ENCODE measurements at regions not wholly inside any gene's neighbourhood (a gene's known extent, or its start where the extent isn't known, plus 50 kb on each side); places are given as distances from the start of the nearest gene placed in this dataset.

DNA sequence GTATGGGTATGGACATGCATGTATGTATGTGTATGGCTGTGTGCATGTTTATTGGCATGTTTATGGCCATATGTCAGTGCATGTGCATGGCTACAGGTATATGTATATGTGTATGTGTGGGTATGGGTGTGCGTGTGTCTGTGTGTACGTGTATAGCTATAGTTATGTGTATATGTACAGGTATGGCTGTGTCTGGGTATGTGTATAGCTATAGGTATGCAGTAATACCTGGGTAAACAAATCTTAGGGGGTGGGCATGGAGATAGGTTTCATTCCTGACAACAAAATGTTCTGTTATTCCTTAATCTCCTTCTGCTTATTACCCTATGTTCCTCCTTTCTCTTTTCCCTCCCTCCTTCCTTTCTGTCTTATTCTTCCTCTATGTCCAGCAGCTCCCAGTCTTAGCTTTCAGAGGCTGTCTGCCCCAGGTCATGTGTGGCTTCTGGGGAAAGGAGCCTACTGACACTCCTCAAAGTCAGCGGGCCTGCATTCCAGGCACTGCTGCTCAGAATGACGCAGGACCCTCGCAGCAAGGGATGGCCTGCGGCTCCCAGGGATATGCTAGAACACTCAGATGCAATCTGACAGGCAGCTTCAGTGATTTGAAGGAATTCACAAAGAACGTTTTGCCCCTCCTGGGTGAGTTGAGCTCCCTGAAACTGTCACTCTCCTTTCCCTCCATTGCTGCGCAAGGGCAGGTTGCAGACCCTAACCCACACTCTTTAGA lies 139.3 kb upstream of the PHACTR1 start:
- DNase-seq (no peak), ATAC-seq (no peak)
- intact Hi-C loops (cut with DNase I, micrococcal nuclease): no loop called here

DNA sequence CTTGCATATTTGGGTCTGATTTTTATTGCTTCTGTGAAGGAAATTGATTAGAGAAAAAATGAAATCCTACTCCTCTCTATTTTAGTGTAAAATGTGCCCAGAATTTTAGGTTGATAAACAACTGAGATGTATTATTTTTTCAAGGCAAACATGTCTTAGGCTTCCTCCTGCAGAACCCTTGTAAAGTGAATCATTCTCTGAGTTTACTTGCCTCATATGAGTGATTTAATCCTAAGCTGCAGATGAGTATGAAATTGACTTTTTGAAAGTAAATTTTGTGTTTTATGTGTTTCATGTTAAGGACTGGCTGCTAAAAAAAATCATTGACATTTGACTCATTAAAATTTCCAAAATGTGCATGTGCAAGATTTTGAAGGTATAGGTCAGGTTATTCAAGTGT lies 138.5 kb upstream of the PHACTR1 start:
- Histone ChIP-seq H3K9me3 (no peaks in the 10 kb centered on the region), H3K4me1 (ENCODE audit: low read depth) (no peaks in the 10 kb centered on the region), H3K36me3 (ENCODE audit: low read depth) (no peaks in the 10 kb centered on the region), H3K4me3 (no peak overlapping the region)
- no peak for DNase-seq
- no peak for ATAC-seq
- TF ChIP-seq, protein P1, sequence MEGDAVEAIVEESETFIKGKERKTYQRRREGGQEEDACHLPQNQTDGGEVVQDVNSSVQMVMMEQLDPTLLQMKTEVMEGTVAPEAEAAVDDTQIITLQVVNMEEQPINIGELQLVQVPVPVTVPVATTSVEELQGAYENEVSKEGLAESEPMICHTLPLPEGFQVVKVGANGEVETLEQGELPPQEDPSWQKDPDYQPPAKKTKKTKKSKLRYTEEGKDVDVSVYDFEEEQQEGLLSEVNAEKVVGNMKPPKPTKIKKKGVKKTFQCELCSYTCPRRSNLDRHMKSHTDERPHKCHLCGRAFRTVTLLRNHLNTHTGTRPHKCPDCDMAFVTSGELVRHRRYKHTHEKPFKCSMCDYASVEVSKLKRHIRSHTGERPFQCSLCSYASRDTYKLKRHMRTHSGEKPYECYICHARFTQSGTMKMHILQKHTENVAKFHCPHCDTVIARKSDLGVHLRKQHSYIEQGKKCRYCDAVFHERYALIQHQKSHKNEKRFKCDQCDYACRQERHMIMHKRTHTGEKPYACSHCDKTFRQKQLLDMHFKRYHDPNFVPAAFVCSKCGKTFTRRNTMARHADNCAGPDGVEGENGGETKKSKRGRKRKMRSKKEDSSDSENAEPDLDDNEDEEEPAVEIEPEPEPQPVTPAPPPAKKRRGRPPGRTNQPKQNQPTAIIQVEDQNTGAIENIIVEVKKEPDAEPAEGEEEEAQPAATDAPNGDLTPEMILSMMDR (IDR thresholded peaks at IDR 0.05): no peak
- intact Hi-C loops (cut with DNase I, micrococcal nuclease): no loop called here

More for the DNA sequence above, 139.3 kb upstream of the PHACTR1 start:
- Histone ChIP-seq H3K4me3 (no peak overlapping the region), H3K4me1 (ENCODE audit: low read depth) (no peaks in the 10 kb centered on the region), H3K36me3 (ENCODE audit: low read depth) (no peaks in the 10 kb centered on the region), H3K9me3 (no peaks in the 10 kb centered on the region)
- TF ChIP-seq, protein P1 (IDR thresholded peaks at IDR 0.05): no peak

DNA sequence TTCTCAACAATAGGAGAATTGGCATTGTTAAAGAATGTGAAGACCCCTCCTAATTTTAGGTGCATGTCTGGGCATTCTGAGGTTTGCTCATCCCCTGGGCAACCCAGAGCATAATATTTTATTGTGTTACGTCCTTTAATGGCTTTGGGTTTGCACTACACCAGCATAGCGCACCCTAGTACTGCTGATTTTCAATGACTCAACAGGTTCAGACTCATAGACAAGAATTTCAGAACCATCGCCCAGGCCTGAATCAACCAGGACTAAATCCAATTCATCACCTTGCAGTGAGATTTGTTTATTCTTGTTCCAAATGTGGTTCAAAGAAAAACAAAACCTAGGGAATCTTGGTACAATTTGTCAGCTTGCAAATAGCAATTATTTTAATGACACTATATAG lies 137.8 kb upstream of the PHACTR1 start:
- Histone ChIP-seq H3K4me3 (no peak overlapping the region), H3K9me3 (no peaks in the 10 kb centered on the region), H3K4me1 (ENCODE audit: low read depth) (no peaks in the 10 kb centered on the region), H3K36me3 (ENCODE audit: low read depth) (no peaks in the 10 kb centered on the region)
- ATAC-seq (no peak), DNase-seq (no peak)
- intact Hi-C loops (cut with DNase I, micrococcal nuclease): no loop called here
- TF ChIP-seq, protein P1 (IDR thresholded peaks at IDR 0.05): no peak

DNA sequence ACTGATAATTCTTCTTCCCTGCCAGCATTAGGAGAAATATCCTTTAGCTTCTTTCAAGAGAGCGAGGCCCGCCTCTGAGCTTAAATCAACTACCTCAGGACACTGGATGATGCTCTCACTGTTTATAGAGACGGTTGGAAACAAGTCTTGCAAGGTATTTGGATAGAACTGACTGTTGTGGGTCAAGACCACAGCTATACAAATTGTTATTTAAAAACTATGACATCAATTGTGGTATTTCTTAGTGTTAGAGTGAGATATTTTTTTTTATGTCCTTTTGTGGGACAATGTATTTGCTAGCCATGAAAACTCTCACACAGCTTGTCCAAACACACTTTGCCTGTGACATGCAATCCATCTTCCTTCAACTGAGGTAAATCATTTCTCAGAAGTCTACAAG lies 136.3 kb upstream of the PHACTR1 start:
- Histone ChIP-seq H3K4me3 (no peak overlapping the region), H3K4me1 (ENCODE audit: low read depth) (no peaks in the 10 kb centered on the region), H3K36me3 (ENCODE audit: low read depth) (no peaks in the 10 kb centered on the region), H3K9me3 (no peaks in the 10 kb centered on the region)
- ATAC-seq: no peak
- no peak for DNase-seq
- intact Hi-C loops (cut with DNase I, micrococcal nuclease): no loop called here
- TF ChIP-seq, protein P1 (IDR thresholded peaks at IDR 0.05): no peak

DNA sequence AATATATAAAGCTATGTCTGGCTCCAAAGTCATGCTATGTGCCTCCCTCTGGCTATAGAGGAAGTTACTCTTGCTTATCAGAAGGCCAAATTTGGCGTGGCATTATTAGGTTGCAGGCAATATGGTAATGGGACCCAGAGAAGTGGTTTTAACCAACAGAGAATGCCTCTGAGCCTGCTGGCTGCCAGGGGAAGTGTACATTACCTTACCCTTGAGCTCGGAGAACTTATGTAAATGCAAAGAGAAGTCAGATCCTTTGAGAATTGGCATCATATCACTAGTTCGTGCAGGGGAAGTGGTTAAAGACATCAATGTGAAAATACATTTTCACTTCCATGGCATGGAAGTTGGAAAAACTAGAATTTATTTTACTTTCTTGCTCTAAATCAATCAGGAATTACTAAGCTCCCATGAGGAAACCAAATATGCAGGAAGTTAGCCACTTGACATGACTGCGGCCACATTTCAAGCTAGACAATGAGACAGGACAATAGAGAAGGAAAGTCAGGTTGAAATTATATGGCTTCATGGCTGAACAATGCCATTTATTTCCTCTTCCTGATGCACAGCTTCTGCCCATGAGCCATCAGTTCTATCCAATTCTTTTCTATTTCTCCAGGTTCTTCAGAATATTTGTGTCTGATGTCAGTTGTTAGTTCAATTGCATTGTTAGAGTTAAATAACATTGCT lies 134.0 kb upstream of the PHACTR1 start:
- H3K9me3 ChIP-seq: no peaks in the 10 kb centered on the region
- intact Hi-C loops (cut with DNase I, micrococcal nuclease): no loop called here

More for the DNA sequence above, 134.0 kb upstream of the PHACTR1 start:
- TF ChIP-seq, protein P1 (IDR thresholded peaks at IDR 0.05): no peak
- H3K4me1 ChIP-seq (ENCODE audit: low read depth): no peaks in the 10 kb centered on the region
- no peaks in the 10 kb centered on the region for H3K36me3 ChIP-seq (ENCODE audit: low read depth)
- H3K4me3 ChIP-seq: no peak overlapping the region
- DNase-seq (no peak), ATAC-seq (no peak)
